OCI-LY3 (cell line): ENCODE measurements at regions not wholly inside any gene's neighbourhood (a gene's known extent, or its start where the extent isn't known, plus 50 kb on each side); places are given as distances from the start of the nearest gene placed in this dataset.

Source experiments
- CTCF ChIP-seq: fragments of 200-600, 300-600 bp; sonication (generic); IDR thresholded peaks from 2 replicates; pipeline ENCODE4 v1.5.1; 2014; ENCODE audit warnings: antibody characterized with exemption, low read length, low read depth
- EZH2phosphoT487 ChIP-seq: fragments of 200-600 bp; shearing (Covaris generic); IDR thresholded peaks from 2 replicates; pipeline ENCODE4 v1.6.1; 2018; ENCODE audit warnings: antibody characterized with exemption, mixed run types, low read depth

GRCh38 chr5:36392186-36392585 lies 90.5 kb upstream of the RANBP3L start:
- TF ChIP-seq CTCF (no peak), EZH2phosphoT487 (no peak)
